ENCODE measurements at regions not wholly inside any gene's neighbourhood (a gene's known extent, or its start where the extent isn't known, plus 50 kb on each side); places are given as distances from the start of the nearest gene placed in this dataset.

DNA sequence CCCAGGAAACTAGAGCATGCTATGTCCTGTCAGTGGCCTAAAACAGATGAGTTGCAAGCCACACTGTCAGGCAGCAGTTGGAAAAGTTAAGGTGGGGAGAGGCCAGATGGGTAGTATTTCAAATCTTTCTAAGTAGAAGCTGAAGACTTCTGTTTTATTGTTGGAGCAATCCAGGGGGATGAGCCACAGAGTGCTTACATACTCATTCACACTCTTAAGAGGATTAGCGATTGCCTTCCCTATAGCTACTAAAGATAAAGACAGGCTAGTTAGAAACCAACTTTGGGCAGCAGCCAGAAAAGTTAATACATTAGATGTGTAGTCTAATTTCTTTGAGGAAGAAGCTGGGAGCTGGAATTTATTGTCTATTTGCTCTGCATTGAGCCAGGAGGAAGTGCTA lies 61.7 kb upstream of the ELAVL2 start:
- TF ChIP-seq, protein P1, sequence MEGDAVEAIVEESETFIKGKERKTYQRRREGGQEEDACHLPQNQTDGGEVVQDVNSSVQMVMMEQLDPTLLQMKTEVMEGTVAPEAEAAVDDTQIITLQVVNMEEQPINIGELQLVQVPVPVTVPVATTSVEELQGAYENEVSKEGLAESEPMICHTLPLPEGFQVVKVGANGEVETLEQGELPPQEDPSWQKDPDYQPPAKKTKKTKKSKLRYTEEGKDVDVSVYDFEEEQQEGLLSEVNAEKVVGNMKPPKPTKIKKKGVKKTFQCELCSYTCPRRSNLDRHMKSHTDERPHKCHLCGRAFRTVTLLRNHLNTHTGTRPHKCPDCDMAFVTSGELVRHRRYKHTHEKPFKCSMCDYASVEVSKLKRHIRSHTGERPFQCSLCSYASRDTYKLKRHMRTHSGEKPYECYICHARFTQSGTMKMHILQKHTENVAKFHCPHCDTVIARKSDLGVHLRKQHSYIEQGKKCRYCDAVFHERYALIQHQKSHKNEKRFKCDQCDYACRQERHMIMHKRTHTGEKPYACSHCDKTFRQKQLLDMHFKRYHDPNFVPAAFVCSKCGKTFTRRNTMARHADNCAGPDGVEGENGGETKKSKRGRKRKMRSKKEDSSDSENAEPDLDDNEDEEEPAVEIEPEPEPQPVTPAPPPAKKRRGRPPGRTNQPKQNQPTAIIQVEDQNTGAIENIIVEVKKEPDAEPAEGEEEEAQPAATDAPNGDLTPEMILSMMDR (optimal IDR thresholded peaks at IDR 0.05 in 1 of 3, IDR thresholded peaks at IDR 0.05 in 1 of 3, conservative IDR thresholded peaks at IDR 0.05 in 1 of 3; ENCODE audit: extremely low read depth in 1 of 3, insufficient read depth in 2 of 3, low read length in 3 of 3): no peak
- TF ChIP-seq EZH2 (IDR thresholded peaks at IDR 0.05; ENCODE audit: low read length): no peak
